ENCODE measurements at regions not wholly inside any gene's neighbourhood (a gene's known extent, or its start where the extent isn't known, plus 50 kb on each side); places are given as distances from the start of the nearest gene placed in this dataset.

GRCh38 chr17:79214459-79214858 is 139.8 kb downstream of the ENGASE start:
- DNase-seq = no peak

- DNase-seq = no peak
Observed at GRCh38 chr17:79213305-79213704, 138.7 kb downstream of the ENGASE start.

- no peak for DNase-seq
Observed at GRCh38 chr17:79212149-79213087, 137.8 kb downstream of the ENGASE start.

- no peak for DNase-seq
Observed at GRCh38 chr17:79211061-79211770, 136.6 kb downstream of the ENGASE start.

GRCh38 chr17:79210638-79211037 is 136.0 kb downstream of the ENGASE start:
- DNase-seq = no peak

- DNase-seq = no peak
Observed at GRCh38 chr17:79207960-79208359, 133.3 kb downstream of the ENGASE start.

GRCh38 chr17:79205688-79206205 is 131.1 kb downstream of the ENGASE start:
- DNase-seq = no peak

GRCh38 chr17:79204261-79204660 is 129.6 kb downstream of the ENGASE start:
- DNase-seq = no peak

GRCh38 chr17:79203657-79204056 is 129.0 kb downstream of the ENGASE start:
- no peak for DNase-seq

GRCh38 chr17:79203016-79203415 is 128.4 kb downstream of the ENGASE start:
- DNase-seq = no peak

GRCh38 chr17:79202480-79202879 is 127.9 kb downstream of the ENGASE start:
- no peak for DNase-seq

- DNase-seq = peak; percentile 69
Observed at GRCh38 chr17:79201536-79202227, 127.1 kb downstream of the ENGASE start.

- DNase-seq = no peak
Observed at GRCh38 chr17:79201119-79201518, 126.5 kb downstream of the ENGASE start.

- no peak for DNase-seq
Observed at GRCh38 chr17:79196913-79197312, 122.3 kb downstream of the ENGASE start.

- peak; percentile 6 for DNase-seq
Observed at GRCh38 chr17:79192503-79193351, 118.1 kb downstream of the ENGASE start.

GRCh38 chr17:79191270-79191934 is 116.8 kb downstream of the ENGASE start:
- no peak for DNase-seq

GRCh38 chr17:79189305-79189704 is 114.7 kb downstream of the ENGASE start:
- no peak for DNase-seq

- no peak for DNase-seq
Observed at GRCh38 chr17:79188685-79189084, 114.1 kb downstream of the ENGASE start.

- DNase-seq = no peak
Observed at GRCh38 chr17:79188048-79188447, 113.4 kb downstream of the ENGASE start.

- DNase-seq = no peak
Observed at GRCh38 chr17:79187186-79187585, 112.6 kb downstream of the ENGASE start.

- DNase-seq = no peak
Observed at GRCh38 chr17:79186406-79186805, 111.8 kb downstream of the ENGASE start.

- DNase-seq = no peak
Observed at GRCh38 chr17:79185671-79186070, 111.0 kb downstream of the ENGASE start.
